Keratinocyte (primary cell): ENCODE measurements at regions not wholly inside any gene's neighbourhood (a gene's known extent, or its start where the extent isn't known, plus 50 kb on each side); places are given as distances from the start of the nearest gene placed in this dataset.

Source experiments
- DNase-seq: peaks from one replicate; pipeline ENCODE4 v3.0.0-alpha.2; 2011; ENCODE audit warnings: low read depth, missing footprints, low spot score
- FAIRE-seq: peaks from 2 replicates; lab custom pipeline; 2011; peaks lifted over from hg19 to GRCh38; lab: Jason Lieb, UNC
- H2AFZ ChIP-seq: 2 replicates; pipeline ENCODE4 v1.6.0; 2012; ENCODE audit warnings: low read length, control low read depth, inconsistent platforms; ENCODE audit not compliant: control insufficient read depth
- H3K27ac ChIP-seq: 2 replicates; pipeline ENCODE4 v1.5.1; 2011; ENCODE audit warnings: low read length; ENCODE audit not compliant: control insufficient read depth, insufficient read depth
- H3K27me3 ChIP-seq: 3 replicates; pipeline ENCODE4 v1.6.0; 2011; ENCODE audit warnings: low read length; ENCODE audit not compliant: control insufficient read depth, insufficient read depth; ENCODE audit errors: extremely low read depth
- H3K36me3 ChIP-seq, 2 experiments: 2 replicates in 1 of 2; 3 replicates in 1 of 2; pipeline ENCODE4 v1.5.1; 2011; ENCODE audit warnings: low read length in 2 of 2, mild to moderate bottlenecking in 1 of 2; ENCODE audit not compliant: control insufficient read depth in 2 of 2, insufficient read depth in 2 of 2; ENCODE audit errors: extremely low read depth in 1 of 2
- H3K4me1 ChIP-seq: 3 replicates; pipeline ENCODE4 v1.5.1; 2011; ENCODE audit warnings: low read length; ENCODE audit not compliant: control insufficient read depth, insufficient read depth; ENCODE audit errors: extremely low read depth
- H3K4me2 ChIP-seq: 3 replicates; pipeline ENCODE4 v1.6.0; 2011; ENCODE audit warnings: low read depth, low read length; ENCODE audit not compliant: control insufficient read depth, insufficient read depth; ENCODE audit errors: extremely low read depth
- H3K4me3 ChIP-seq, 3 experiments: fragments of 200-600 bp in 1 of 3; sonication (generic) in 1 of 3; 2 replicates in 2 of 3; 3 replicates in 1 of 3; pipeline ENCODE4 v1.5.1; 2011 to 2016; ENCODE audit warnings: low read length in 3 of 3, mild to moderate bottlenecking in 3 of 3, control low read depth in 2 of 3, inconsistent platforms in 1 of 3, low read depth in 1 of 3, mixed read lengths in 1 of 3, mixed run types in 1 of 3, moderate library complexity in 1 of 3; ENCODE audit not compliant: control insufficient read depth in 2 of 3, insufficient read depth in 2 of 3; ENCODE audit errors: extremely low read depth in 1 of 3
- H3K79me2 ChIP-seq: 2 replicates; pipeline ENCODE4 v1.6.0; 2012; ENCODE audit warnings: low read length; ENCODE audit not compliant: control insufficient read depth, insufficient read depth
- H3K9ac ChIP-seq: 3 replicates; pipeline ENCODE4 v1.6.0; 2011; ENCODE audit warnings: low read length; ENCODE audit not compliant: control insufficient read depth, insufficient read depth; ENCODE audit errors: extremely low read depth
- H3K9me1 ChIP-seq: 3 replicates; pipeline ENCODE4 v1.6.0; 2011; ENCODE audit warnings: low read length; ENCODE audit not compliant: control insufficient read depth, insufficient read depth; ENCODE audit errors: extremely low read depth
- H3K9me3 ChIP-seq: 2 replicates; pipeline ENCODE4 v1.5.1; 2012; ENCODE audit warnings: low read depth, low read length; ENCODE audit not compliant: control insufficient read depth
- H4K20me1 ChIP-seq: 3 replicates; pipeline ENCODE4 v1.6.0; 2011; ENCODE audit warnings: low read length; ENCODE audit not compliant: control insufficient read depth, insufficient read depth; ENCODE audit errors: extremely low read depth
- CTCF ChIP-seq, 3 experiments: IDR thresholded peaks in 1 of 3; conservative IDR thresholded peaks in 1 of 3; optimal IDR thresholded peaks in 1 of 3; 2 replicates in 2 of 3; 3 replicates in 1 of 3; pipeline versions ENCODE3 to v1.5.1; 2011; ENCODE audit warnings: low read length in 3 of 3, mild to moderate bottlenecking in 3 of 3, moderate library complexity in 2 of 3, control low read depth in 1 of 3, inconsistent platforms in 1 of 3; ENCODE audit not compliant: insufficient read depth in 2 of 3; ENCODE audit errors: extremely low read depth in 1 of 3
- EZH2 ChIP-seq: IDR thresholded peaks from one replicate; pipeline ENCODE4 v1.6.1; 2012; ENCODE audit warnings: inconsistent platforms, mild to moderate bottlenecking, low read length, moderate library complexity
- dilution Hi-C: fragments of 300-500 bp; cut with MboI; formaldehyde crosslinking; loops from one replicate; pipeline ENCODE4 v1.7.0; 2020; ENCODE audit warnings: low sequenced_read_pairs; ENCODE audit not compliant: extremely low pct_ligation_motif_present

DNA sequence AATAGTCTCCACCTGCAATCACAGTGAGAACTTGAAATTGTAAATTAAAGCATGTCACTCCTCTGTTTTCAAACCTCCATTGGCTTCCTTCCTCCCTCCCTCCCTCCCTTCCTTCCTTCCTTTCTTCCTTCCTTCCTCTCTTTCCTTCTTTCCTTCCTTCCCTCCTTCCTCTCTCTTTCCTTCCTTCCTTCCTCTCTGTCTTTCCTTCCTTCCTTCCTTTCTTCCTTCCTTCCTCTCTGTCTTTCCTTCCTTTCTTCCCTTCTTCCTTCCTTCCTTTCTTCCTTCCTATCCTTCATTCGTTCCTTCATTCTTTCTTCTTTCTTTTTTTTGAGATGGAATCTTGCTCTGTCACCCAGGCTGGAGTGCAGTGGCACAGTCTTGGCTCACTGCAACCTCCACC lies 595.0 kb upstream of the ZNF608 start:
- Histone ChIP-seq H3K36me3 (no peaks in the 10 kb centered on the region), H3K4me1 (no peaks in the 10 kb centered on the region), H4K20me1 (no peaks in the 10 kb centered on the region), H3K4me2 (no peak overlapping the region), H3K9ac (no peak overlapping the region), H3K9me1 (no peaks in the 10 kb centered on the region), H3K9me3 (no peaks in the 10 kb centered on the region), H3K4me3 (no peak overlapping the region), H3K27me3 (no peaks in the 10 kb centered on the region), H3K79me2 (no peaks in the 10 kb centered on the region), H3K27ac (no peak overlapping the region), H2AFZ (no peak overlapping the region)
- no peak for TF ChIP-seq CTCF (optimal IDR thresholded peaks at IDR 0.05 in 1 of 3, IDR thresholded peaks at IDR 0.05 in 1 of 3, conservative IDR thresholded peaks at IDR 0.05 in 1 of 3; ENCODE audit: extremely low read depth in 1 of 3, insufficient read depth in 2 of 3, low read length in 3 of 3)
- TF ChIP-seq EZH2: no peak
- dilution Hi-C loops: no loop called here
- DNase-seq: no peak
- no peak for FAIRE-seq

DNA sequence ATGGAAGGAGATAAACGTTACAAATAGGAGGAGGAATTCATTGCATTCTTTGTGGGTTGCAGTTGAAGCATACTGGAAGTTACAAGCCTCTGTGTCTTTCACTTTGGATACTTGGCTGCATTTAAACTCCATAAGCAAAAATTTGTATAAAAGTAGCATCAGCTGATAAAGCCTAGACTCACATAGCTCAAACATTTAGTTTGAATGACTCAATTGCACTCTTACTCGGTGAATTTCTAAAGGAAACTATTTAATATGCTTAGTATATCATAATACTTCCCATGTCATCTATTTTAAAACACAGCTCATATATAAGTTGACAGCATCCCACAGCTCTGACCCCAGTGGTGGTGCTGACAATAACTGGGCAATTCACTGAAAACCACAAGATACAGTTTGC lies 596.6 kb upstream of the ZNF608 start:
- Histone ChIP-seq H3K9ac (no peak overlapping the region), H3K27me3 (no peaks in the 10 kb centered on the region), H3K9me3 (no peaks in the 10 kb centered on the region), H3K9me1 (no peaks in the 10 kb centered on the region), H3K79me2 (no peaks in the 10 kb centered on the region), H4K20me1 (no peaks in the 10 kb centered on the region), H3K27ac (no peak overlapping the region), H3K36me3 (no peaks in the 10 kb centered on the region), H3K4me2 (no peak overlapping the region), H2AFZ (no peak overlapping the region), H3K4me3 (no peak overlapping the region), H3K4me1 (no peaks in the 10 kb centered on the region)
- dilution Hi-C loops: no loop called here
- TF ChIP-seq EZH2 (no peak), CTCF (optimal IDR thresholded peaks at IDR 0.05 in 1 of 3, IDR thresholded peaks at IDR 0.05 in 1 of 3, conservative IDR thresholded peaks at IDR 0.05 in 1 of 3; ENCODE audit: extremely low read depth in 1 of 3, insufficient read depth in 2 of 3, low read length in 3 of 3) (no peak)
- DNase-seq: no peak
- no peak for FAIRE-seq
